ENCODE measurements at regions not wholly inside any gene's neighbourhood (a gene's known extent, or its start where the extent isn't known, plus 50 kb on each side); places are given as distances from the start of the nearest gene placed in this dataset.

- peak; percentile 16 for DNase-seq (ENCODE audit: low read depth)
- no peak for TF ChIP-seq POLR2A (IDR thresholded peaks at IDR 0.05; ENCODE audit: extremely low read depth, insufficient read length)
- TF ChIP-seq, protein P1, sequence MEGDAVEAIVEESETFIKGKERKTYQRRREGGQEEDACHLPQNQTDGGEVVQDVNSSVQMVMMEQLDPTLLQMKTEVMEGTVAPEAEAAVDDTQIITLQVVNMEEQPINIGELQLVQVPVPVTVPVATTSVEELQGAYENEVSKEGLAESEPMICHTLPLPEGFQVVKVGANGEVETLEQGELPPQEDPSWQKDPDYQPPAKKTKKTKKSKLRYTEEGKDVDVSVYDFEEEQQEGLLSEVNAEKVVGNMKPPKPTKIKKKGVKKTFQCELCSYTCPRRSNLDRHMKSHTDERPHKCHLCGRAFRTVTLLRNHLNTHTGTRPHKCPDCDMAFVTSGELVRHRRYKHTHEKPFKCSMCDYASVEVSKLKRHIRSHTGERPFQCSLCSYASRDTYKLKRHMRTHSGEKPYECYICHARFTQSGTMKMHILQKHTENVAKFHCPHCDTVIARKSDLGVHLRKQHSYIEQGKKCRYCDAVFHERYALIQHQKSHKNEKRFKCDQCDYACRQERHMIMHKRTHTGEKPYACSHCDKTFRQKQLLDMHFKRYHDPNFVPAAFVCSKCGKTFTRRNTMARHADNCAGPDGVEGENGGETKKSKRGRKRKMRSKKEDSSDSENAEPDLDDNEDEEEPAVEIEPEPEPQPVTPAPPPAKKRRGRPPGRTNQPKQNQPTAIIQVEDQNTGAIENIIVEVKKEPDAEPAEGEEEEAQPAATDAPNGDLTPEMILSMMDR (IDR thresholded peaks at IDR 0.05; ENCODE audit: low read depth, low read length), result peak; percentile 22
- H3K4me3 ChIP-seq (ENCODE audit: low read depth, low read length), result no peak overlapping the region
Observed at GRCh38 chr12:127690161-127690560, 576.8 kb upstream of the TMEM132C start.

DNA sequence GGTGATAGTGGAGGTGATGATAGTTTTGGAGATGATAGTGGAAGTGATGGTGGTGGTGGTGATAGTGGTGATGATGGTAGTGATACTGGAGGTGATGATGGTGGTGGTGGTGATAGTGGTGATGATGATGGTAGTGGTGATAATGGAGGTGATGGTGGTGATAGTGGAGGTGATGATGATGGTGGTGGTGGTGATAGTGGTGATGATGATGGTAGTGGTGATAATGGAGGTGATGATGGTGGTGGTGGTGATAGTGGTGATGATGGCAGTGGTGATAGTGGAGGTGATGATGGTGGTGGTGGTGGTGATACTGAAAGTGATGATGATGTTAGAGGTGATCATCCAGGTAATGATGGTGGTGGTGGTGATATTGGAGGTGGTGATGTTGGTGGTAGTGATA, 570.0 kb upstream of the TMEM132C start:
- DNase-seq (ENCODE audit: low read depth), result no peak
- TF ChIP-seq, protein P1 (IDR thresholded peaks at IDR 0.05; ENCODE audit: low read depth, low read length), result no peak
- TF ChIP-seq POLR2A (IDR thresholded peaks at IDR 0.05; ENCODE audit: extremely low read depth, insufficient read length) (no peak), MYC (IDR thresholded peaks at IDR 0.05; ENCODE audit: low read depth, low read length) (no peak)
- TF ChIP-seq, protein P2, sequence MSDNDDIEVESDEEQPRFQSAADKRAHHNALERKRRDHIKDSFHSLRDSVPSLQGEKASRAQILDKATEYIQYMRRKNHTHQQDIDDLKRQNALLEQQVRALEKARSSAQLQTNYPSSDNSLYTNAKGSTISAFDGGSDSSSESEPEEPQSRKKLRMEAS (IDR thresholded peaks at IDR 0.05; ENCODE audit: low read depth, low read length), result no peak
- H3K4me3 ChIP-seq (ENCODE audit: low read depth, low read length), result no peak overlapping the region

GRCh38 chr12:127703026-127703425, 563.9 kb upstream of the TMEM132C start:
- DNase-seq (ENCODE audit: low read depth), result no peak
- TF ChIP-seq POLR2A (IDR thresholded peaks at IDR 0.05; ENCODE audit: extremely low read depth, insufficient read length), result no peak
- TF ChIP-seq, protein P1 (IDR thresholded peaks at IDR 0.05; ENCODE audit: low read depth, low read length), result no peak
- no peak for TF ChIP-seq MYC (IDR thresholded peaks at IDR 0.05; ENCODE audit: low read depth, low read length)
- TF ChIP-seq, protein P2 (IDR thresholded peaks at IDR 0.05; ENCODE audit: low read depth, low read length), result no peak
- H3K4me3 ChIP-seq (ENCODE audit: low read depth, low read length), result no peak overlapping the region

GRCh38 chr12:127711108-127711507, 555.9 kb upstream of the TMEM132C start:
- TF ChIP-seq, protein P1 (IDR thresholded peaks at IDR 0.05; ENCODE audit: low read depth, low read length), result peak; percentile 64
- TF ChIP-seq MYC (IDR thresholded peaks at IDR 0.05; ENCODE audit: low read depth, low read length), result no peak
- peak; percentile 14 for DNase-seq (ENCODE audit: low read depth)
- H3K4me3 ChIP-seq (ENCODE audit: low read depth, low read length), result no peak overlapping the region

DNA sequence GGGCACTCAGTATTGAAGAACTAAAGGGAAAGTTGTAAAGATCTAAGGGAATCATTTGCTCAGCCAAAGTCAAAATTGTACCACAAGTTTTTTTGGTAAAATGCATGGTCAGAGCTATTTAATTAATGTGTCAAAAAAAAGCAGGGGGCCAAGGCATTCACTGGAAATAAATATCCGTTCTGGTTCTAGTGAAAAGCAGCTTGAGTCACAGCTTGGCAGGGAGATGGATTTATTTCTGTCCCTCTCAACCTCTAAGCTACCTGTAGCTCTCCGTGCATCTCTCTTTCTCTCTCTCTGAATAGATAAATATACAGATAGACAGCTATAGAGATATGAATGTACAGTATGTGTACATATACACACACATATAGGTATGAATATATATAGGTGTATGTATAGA, 554.4 kb upstream of the TMEM132C start:
- no peak overlapping the region for H3K4me3 ChIP-seq (ENCODE audit: low read depth, low read length)
- TF ChIP-seq POLR2A (IDR thresholded peaks at IDR 0.05; ENCODE audit: extremely low read depth, insufficient read length) (no peak), MYC (IDR thresholded peaks at IDR 0.05; ENCODE audit: low read depth, low read length) (no peak)
- TF ChIP-seq, protein P1 (IDR thresholded peaks at IDR 0.05; ENCODE audit: low read depth, low read length), result no peak
- TF ChIP-seq, protein P2 (IDR thresholded peaks at IDR 0.05; ENCODE audit: low read depth, low read length), result no peak
- DNase-seq (ENCODE audit: low read depth), result no peak

DNA sequence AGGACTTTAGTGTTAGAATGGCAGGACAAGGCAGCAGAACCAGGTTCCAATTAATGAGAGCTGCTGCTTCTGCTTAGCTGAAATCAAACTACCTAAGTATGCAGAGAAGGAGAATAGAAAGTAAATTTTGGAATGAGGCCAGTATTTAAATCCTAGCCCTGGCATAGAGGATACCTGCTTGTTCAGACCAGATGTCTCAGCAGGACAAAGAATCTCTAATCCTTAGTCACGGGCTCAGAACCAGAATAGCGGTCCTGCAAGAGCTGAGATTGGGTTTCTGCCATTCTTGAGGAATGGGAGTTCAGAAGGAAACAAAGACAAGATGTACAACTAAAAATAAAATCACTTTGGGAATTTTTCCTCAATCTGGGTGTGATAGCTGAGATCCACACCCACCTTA, 550.8 kb upstream of the TMEM132C start:
- TF ChIP-seq, protein P2 (IDR thresholded peaks at IDR 0.05; ENCODE audit: low read depth, low read length), result no peak
- TF ChIP-seq, protein P1 (IDR thresholded peaks at IDR 0.05; ENCODE audit: low read depth, low read length), result no peak
- TF ChIP-seq POLR2A (IDR thresholded peaks at IDR 0.05; ENCODE audit: extremely low read depth, insufficient read length) (no peak), MYC (IDR thresholded peaks at IDR 0.05; ENCODE audit: low read depth, low read length) (no peak)
- no peak for DNase-seq (ENCODE audit: low read depth)
- H3K4me3 ChIP-seq (ENCODE audit: low read depth, low read length), result no peak overlapping the region
